ENCODE measurements at regions not wholly inside any gene's neighbourhood (a gene's known extent, or its start where the extent isn't known, plus 50 kb on each side); places are given as distances from the start of the nearest gene placed in this dataset.

- H3K4me1 ChIP-seq (ENCODE audit: control insufficient read depth in 1 of 2, insufficient read depth in 2 of 2, low read depth in 1 of 2, low read length in 1 of 2): peaks cover 0 to 10% of the 10 kb centered on the region in 2 experiments; a peak in 3 of 4 replicates
- H3K4me3 ChIP-seq (ENCODE audit: low read depth in 2 of 2, low read length in 1 of 2): no peak overlapping the region
- peaks cover 5% of the 10 kb centered on the region for H3F3A ChIP-seq (replicated peaks; ENCODE audit: insufficient read depth)
- H3K27ac ChIP-seq (ENCODE audit: low read depth in 2 of 2, low read length in 1 of 2): no peak overlapping the region
- H3K27me3 ChIP-seq (ENCODE audit: insufficient read depth): no peaks in the 10 kb centered on the region
- no peak for DNase-seq
- POLR2A ChIA-PET: no interaction called here
- no peaks in the 10 kb centered on the region for H3K79me2 ChIP-seq (ENCODE audit: insufficient read depth)
- H2AFZ ChIP-seq (ENCODE audit: low read depth): no peak overlapping the region; the same call in 1 of the 2 replicates
- 27% methylated on average over 5 of the region's 5 CpGs for WGBS (ENCODE audit: low lambda C conversion rate)
- no peak overlapping the region for H3K4me2 ChIP-seq
- no peak for TF ChIP-seq TCF12 (IDR thresholded peaks at IDR 0.05)
- TF ChIP-seq CTCF (IDR thresholded peaks at IDR 0.05): no peak
- H3K36me3 ChIP-seq (replicated peaks in 1 of 2; ENCODE audit: control insufficient read depth in 1 of 2, insufficient read depth in 2 of 2, low read length in 1 of 2): no peaks in the 10 kb centered on the region
- H3K9me2 ChIP-seq: no peaks in the 10 kb centered on the region
- H3K9me3 ChIP-seq: no peaks in the 10 kb centered on the region
- CTCF ChIA-PET: no interaction called here
- H4K20me1 ChIP-seq (ENCODE audit: insufficient read depth): no peaks in the 10 kb centered on the region
- H3K9ac ChIP-seq: no peak overlapping the region
These were observed 429.3 kb upstream of the RUNX1 start for GRCh38 chr21:35478161-35479064.

DNA sequence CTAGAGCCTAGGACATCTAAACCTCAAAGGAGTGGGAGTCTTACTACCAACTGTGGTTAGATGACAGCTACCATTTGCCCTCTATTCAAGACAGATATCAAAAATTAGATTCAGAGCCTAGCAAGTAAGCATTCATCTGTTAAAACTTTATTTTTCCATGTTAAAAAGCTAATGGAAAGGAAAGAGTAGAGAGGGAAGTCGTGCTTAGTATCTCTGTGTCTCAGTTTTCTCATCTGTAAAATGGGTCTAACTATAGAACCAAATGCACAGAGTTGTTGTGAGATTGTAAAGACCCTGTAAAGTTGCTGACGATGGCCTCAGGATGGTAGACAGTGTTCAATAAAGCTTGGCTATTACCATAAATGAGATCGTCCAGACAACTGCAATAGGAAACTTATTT is 428.5 kb upstream of the RUNX1 start:
- Histone ChIP-seq H2AFZ (ENCODE audit: low read depth) (no peak overlapping the region; the same call in 1 of the 2 replicates), H3K4me3 (ENCODE audit: low read depth in 2 of 2, low read length in 1 of 2) (no peak overlapping the region), H3F3A (replicated peaks; ENCODE audit: insufficient read depth) (peaks cover 5% of the 10 kb centered on the region), H3K27ac (ENCODE audit: low read depth in 2 of 2, low read length in 1 of 2) (peak overlapping the region; percentile 67 to 80; a peak in 2 of 4 replicates), H3K79me2 (ENCODE audit: insufficient read depth) (no peaks in the 10 kb centered on the region), H3K4me2 (no peak overlapping the region), H3K9me3 (no peaks in the 10 kb centered on the region), H3K9me2 (no peaks in the 10 kb centered on the region), H3K9ac (no peak overlapping the region), H3K27me3 (ENCODE audit: insufficient read depth) (no peaks in the 10 kb centered on the region), H3K4me1 (ENCODE audit: control insufficient read depth in 1 of 2, insufficient read depth in 2 of 2, low read depth in 1 of 2, low read length in 1 of 2) (peaks cover 0 to 10% of the 10 kb centered on the region in 2 experiments; a peak in 3 of 4 replicates), H4K20me1 (ENCODE audit: insufficient read depth) (no peaks in the 10 kb centered on the region), H3K36me3 (replicated peaks in 1 of 2; ENCODE audit: control insufficient read depth in 1 of 2, insufficient read depth in 2 of 2, low read length in 1 of 2) (no peaks in the 10 kb centered on the region)
- TF ChIP-seq TCF12 (IDR thresholded peaks at IDR 0.05) (no peak), TAF1 (IDR thresholded peaks at IDR 0.05; ENCODE audit: borderline replicate concordance, low read depth, low read length) (no peak), CTCF (IDR thresholded peaks at IDR 0.05) (no peak), NRF1 (IDR thresholded peaks at IDR 0.05; ENCODE audit: low read depth, low read length) (no peak), USF2 (IDR thresholded peaks at IDR 0.05; ENCODE audit: borderline replicate concordance, low read depth, low read length) (no peak), FOXM1 (IDR thresholded peaks at IDR 0.05; ENCODE audit: low read depth) (no peak), ELF1 (IDR thresholded peaks at IDR 0.05) (no peak), FOSL2 (IDR thresholded peaks at IDR 0.05; ENCODE audit: borderline replicate concordance, low read depth) (no peak), TEAD4 (IDR thresholded peaks at IDR 0.05; ENCODE audit: borderline replicate concordance, insufficient read depth) (no peak)
- TF ChIP-seq, protein P1, sequence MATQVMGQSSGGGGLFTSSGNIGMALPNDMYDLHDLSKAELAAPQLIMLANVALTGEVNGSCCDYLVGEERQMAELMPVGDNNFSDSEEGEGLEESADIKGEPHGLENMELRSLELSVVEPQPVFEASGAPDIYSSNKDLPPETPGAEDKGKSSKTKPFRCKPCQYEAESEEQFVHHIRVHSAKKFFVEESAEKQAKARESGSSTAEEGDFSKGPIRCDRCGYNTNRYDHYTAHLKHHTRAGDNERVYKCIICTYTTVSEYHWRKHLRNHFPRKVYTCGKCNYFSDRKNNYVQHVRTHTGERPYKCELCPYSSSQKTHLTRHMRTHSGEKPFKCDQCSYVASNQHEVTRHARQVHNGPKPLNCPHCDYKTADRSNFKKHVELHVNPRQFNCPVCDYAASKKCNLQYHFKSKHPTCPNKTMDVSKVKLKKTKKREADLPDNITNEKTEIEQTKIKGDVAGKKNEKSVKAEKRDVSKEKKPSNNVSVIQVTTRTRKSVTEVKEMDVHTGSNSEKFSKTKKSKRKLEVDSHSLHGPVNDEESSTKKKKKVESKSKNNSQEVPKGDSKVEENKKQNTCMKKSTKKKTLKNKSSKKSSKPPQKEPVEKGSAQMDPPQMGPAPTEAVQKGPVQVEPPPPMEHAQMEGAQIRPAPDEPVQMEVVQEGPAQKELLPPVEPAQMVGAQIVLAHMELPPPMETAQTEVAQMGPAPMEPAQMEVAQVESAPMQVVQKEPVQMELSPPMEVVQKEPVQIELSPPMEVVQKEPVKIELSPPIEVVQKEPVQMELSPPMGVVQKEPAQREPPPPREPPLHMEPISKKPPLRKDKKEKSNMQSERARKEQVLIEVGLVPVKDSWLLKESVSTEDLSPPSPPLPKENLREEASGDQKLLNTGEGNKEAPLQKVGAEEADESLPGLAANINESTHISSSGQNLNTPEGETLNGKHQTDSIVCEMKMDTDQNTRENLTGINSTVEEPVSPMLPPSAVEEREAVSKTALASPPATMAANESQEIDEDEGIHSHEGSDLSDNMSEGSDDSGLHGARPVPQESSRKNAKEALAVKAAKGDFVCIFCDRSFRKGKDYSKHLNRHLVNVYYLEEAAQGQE (IDR thresholded peaks at IDR 0.05; ENCODE audit: low read depth, low read length): no peak
- ChIA-PET CTCF (interaction anchor here (0.6 kb wide), 1 partner anchor 23 kb away, joined by 3 read pairs; no protein-coding TSS in a partner anchor), POLR2A (no interaction called here)
- DNase-seq: no peak
- 29% methylated on average over 3 of the region's 3 CpGs for WGBS (ENCODE audit: low lambda C conversion rate)

Data from SK-N-SH (cell line).